ENCODE measurements at regions not wholly inside any gene's neighbourhood (a gene's known extent, or its start where the extent isn't known, plus 50 kb on each side); places are given as distances from the start of the nearest gene placed in this dataset.

GRCh38 chr9:104992659-104993058 is 64.7 kb upstream of the ABCA1 start:
- TF ChIP-seq CTCF (tag by site-specific recombination; IDR thresholded peaks at IDR 0.05) (no peak), YY1 (tag by site-specific recombination; IDR thresholded peaks at IDR 0.05) (no peak), ZNF658 (tag by site-specific recombination; IDR thresholded peaks at IDR 0.05) (no peak), ZNF391 (tag by site-specific recombination; IDR thresholded peaks at IDR 0.05; ENCODE audit: borderline replicate concordance, low read depth) (no peak), ZBTB7A (tag by site-specific recombination; IDR thresholded peaks at IDR 0.05; ENCODE audit: low read depth) (no peak), ZNF629 (tag by site-specific recombination; IDR thresholded peaks at IDR 0.05) (no peak)
